ENCODE measurements at regions not wholly inside any gene's neighbourhood (a gene's known extent, or its start where the extent isn't known, plus 50 kb on each side); places are given as distances from the start of the nearest gene placed in this dataset.

- TF ChIP-seq CTCF (IDR thresholded peaks at IDR 0.05; ENCODE audit: extremely low read depth, missing control alignments): no peak
- DNase-seq (ENCODE audit: low spot score): no peak
Observed at GRCh38 chr2:120809609-120810440, 74.2 kb downstream of the GLI2 start.

- DNase-seq (ENCODE audit: low spot score): no peak
- no peak for TF ChIP-seq CTCF (IDR thresholded peaks at IDR 0.05; ENCODE audit: extremely low read depth, missing control alignments)
Observed at GRCh38 chr2:120810639-120811038, 75.0 kb downstream of the GLI2 start.

- no peak for TF ChIP-seq CTCF (IDR thresholded peaks at IDR 0.05; ENCODE audit: extremely low read depth, missing control alignments)
- no peak for DNase-seq (ENCODE audit: low spot score)
Observed at GRCh38 chr2:120812866-120813265, 77.2 kb downstream of the GLI2 start.

GRCh38 chr2:120814352-120814751 is 78.7 kb downstream of the GLI2 start:
- no peak for DNase-seq (ENCODE audit: low spot score)
- TF ChIP-seq CTCF (IDR thresholded peaks at IDR 0.05; ENCODE audit: extremely low read depth, missing control alignments): no peak

- TF ChIP-seq CTCF (IDR thresholded peaks at IDR 0.05; ENCODE audit: extremely low read depth, missing control alignments): no peak
Observed at GRCh38 chr2:120815292-120815691, 79.6 kb downstream of the GLI2 start.

GRCh38 chr2:120817136-120817955 is 81.7 kb downstream of the GLI2 start:
- no peak for DNase-seq (ENCODE audit: low spot score)
- TF ChIP-seq CTCF (IDR thresholded peaks at IDR 0.05; ENCODE audit: extremely low read depth, missing control alignments): no peak

More at GRCh38 chr2:120815292-120815691, 79.6 kb downstream of the GLI2 start:
- DNase-seq (ENCODE audit: low spot score): no peak

GRCh38 chr2:120817956-120818325 is 82.3 kb downstream of the GLI2 start:
- no peak for DNase-seq (ENCODE audit: low spot score)
- TF ChIP-seq CTCF (IDR thresholded peaks at IDR 0.05; ENCODE audit: extremely low read depth, missing control alignments): no peak

All from GM20000 (cell line).